ENCODE measurements at regions not wholly inside any gene's neighbourhood (a gene's known extent, or its start where the extent isn't known, plus 50 kb on each side); places are given as distances from the start of the nearest gene placed in this dataset.
A peak's percentile ranks its signal among the peaks of the same experiment; 100 is the strongest.

GRCh38 chr2:181294979-181295378, 162.2 kb upstream of the ITGA4 start:
- peaks cover 64% of the 10 kb centered on the region for H3K36me3 Mint-ChIP-seq (ENCODE audit: low read depth)
- DNase-seq = no peak
- H3K4me3 Mint-ChIP-seq = no peak overlapping the region
- H3K27me3 Mint-ChIP-seq = no peaks in the 10 kb centered on the region
- H3K27ac Mint-ChIP-seq = no peak overlapping the region
- H3K9me3 Mint-ChIP-seq = peaks cover 35% of the 10 kb centered on the region
- H3K4me1 Mint-ChIP-seq = peaks cover 5% of the 10 kb centered on the region
- POLR2A ChIA-PET = no interaction called here
- CTCF ChIA-PET = no interaction called here

GRCh38 chr2:181300600-181301291, 156.4 kb upstream of the ITGA4 start:
- H3K27ac Mint-ChIP-seq = peak overlapping the region; percentile 72
- peak overlapping the region; percentile 55 for H3K4me3 Mint-ChIP-seq
- peaks cover 24% of the 10 kb centered on the region for H3K9me3 Mint-ChIP-seq
- H3K4me1 Mint-ChIP-seq = peaks cover 53% of the 10 kb centered on the region
- ChIA-PET CTCF (interaction anchor here (1.1 to 5.0 kb wide), 3 partner anchors 9 to 196 kb away, joined by 4 to 30 read pairs (median 5); partner anchors contain the start of gene ITGA4), POLR2A (interaction anchor here (0.5 to 4.4 kb wide), 18 partner anchors 11 to 196 kb away, joined by 3 to 43 read pairs (median 4); partner anchors contain the start of gene ITGA4)
- peak; percentile 68 for DNase-seq
- peaks cover 38% of the 10 kb centered on the region for H3K36me3 Mint-ChIP-seq (ENCODE audit: low read depth)
- H3K27me3 Mint-ChIP-seq = no peaks in the 10 kb centered on the region

GRCh38 chr2:181304011-181304844, 153.0 kb upstream of the ITGA4 start:
- POLR2A ChIA-PET = interaction anchor here (0.6 to 11.8 kb wide), 22 partner anchors 9 to 198 kb away, joined by 3 to 611 read pairs (median 6); partner anchors contain the start of gene ITGA4
- Mint-ChIP-seq H3K27ac (peak overlapping the region; percentile 85), H3K4me1 (peaks cover 84% of the 10 kb centered on the region)

GRCh38 chr2:181305301-181306123, 151.7 kb upstream of the ITGA4 start:
- Mint-ChIP-seq H3K4me1 (peaks cover 78% of the 10 kb centered on the region), H3K27ac (peak overlapping the region; percentile 85), H3K36me3 (ENCODE audit: low read depth) (peaks cover 2% of the 10 kb centered on the region), H3K9me3 (no peaks in the 10 kb centered on the region), H3K4me3 (peak overlapping the region; percentile 47), H3K27me3 (no peaks in the 10 kb centered on the region)
- DNase-seq = peak; percentile 72
- POLR2A ChIA-PET = interaction anchor here (0.5 to 11.8 kb wide), 19 partner anchors 8 to 200 kb away, joined by 3 to 611 read pairs (median 6); partner anchors contain the start of gene ITGA4
- CTCF ChIA-PET = interaction anchor here (1.0 to 3.6 kb wide), 6 partner anchors 13 to 201 kb away, joined by 3 to 18 read pairs (median 5); partner anchors contain the start of gene ITGA4

More at GRCh38 chr2:181304011-181304844, 153.0 kb upstream of the ITGA4 start:
- CTCF ChIA-PET = interaction anchor here (0.7 to 5.0 kb wide), 10 partner anchors 8 to 199 kb away, joined by 3 to 30 read pairs (median 4); partner anchors contain the start of gene ITGA4
- H3K27me3 Mint-ChIP-seq = no peaks in the 10 kb centered on the region
- peak overlapping the region; percentile 45 for H3K4me3 Mint-ChIP-seq
- DNase-seq = no peak
- peaks cover 11% of the 10 kb centered on the region for H3K36me3 Mint-ChIP-seq (ENCODE audit: low read depth)
- peaks cover 7% of the 10 kb centered on the region for H3K9me3 Mint-ChIP-seq

- Mint-ChIP-seq H3K9me3 (no peaks in the 10 kb centered on the region), H3K36me3 (ENCODE audit: low read depth) (no peaks in the 10 kb centered on the region), H3K4me1 (peaks cover 69% of the 10 kb centered on the region), H3K27ac (peak overlapping the region; percentile 85), H3K27me3 (no peaks in the 10 kb centered on the region), H3K4me3 (peak overlapping the region; percentile 52)
- ChIA-PET CTCF (interaction anchor here (1.5 to 3.6 kb wide), 4 partner anchors 14 to 160 kb away, joined by 3 to 18 read pairs (median 6); partner anchors contain the start of gene ITGA4), POLR2A (interaction anchor here (0.9 to 11.8 kb wide), 11 partner anchors 83 to 200 kb away, joined by 3 to 611 read pairs (median 17); partner anchors contain the start of gene ITGA4)
- DNase-seq = no peak
Measured at GRCh38 chr2:181306785-181307184, 150.4 kb upstream of the ITGA4 start.

- Mint-ChIP-seq H3K27me3 (no peaks in the 10 kb centered on the region), H3K4me1 (peaks cover 71% of the 10 kb centered on the region), H3K27ac (peak overlapping the region; percentile 85), H3K4me3 (peak overlapping the region; percentile 69), H3K9me3 (no peaks in the 10 kb centered on the region), H3K36me3 (ENCODE audit: low read depth) (no peaks in the 10 kb centered on the region)
- ChIA-PET CTCF (interaction anchor here (0.9 to 7.4 kb wide), 3 partner anchors 150 to 166 kb away, joined by 3 to 59 read pairs (median 8); partner anchors contain the start of gene ITGA4), POLR2A (interaction anchor here (0.9 to 11.8 kb wide), 14 partner anchors 32 to 200 kb away, joined by 3 to 611 read pairs (median 10); partner anchors contain the start of gene ITGA4)
- DNase-seq = no peak
Measured at GRCh38 chr2:181307203-181307991, 149.8 kb upstream of the ITGA4 start.

GRCh38 chr2:181308766-181309515, 148.2 kb upstream of the ITGA4 start:
- Mint-ChIP-seq H3K27me3 (no peaks in the 10 kb centered on the region), H3K36me3 (ENCODE audit: low read depth) (no peaks in the 10 kb centered on the region), H3K4me3 (peak overlapping the region; percentile 71), H3K27ac (peak overlapping the region; percentile 89), H3K9me3 (no peaks in the 10 kb centered on the region), H3K4me1 (peaks cover 77% of the 10 kb centered on the region)
- no peak for DNase-seq
- ChIA-PET CTCF (interaction anchor here (0.7 to 7.4 kb wide), 11 partner anchors 8 to 205 kb away, joined by 3 to 59 read pairs (median 3); partner anchors contain the start of gene ITGA4), POLR2A (interaction anchor here (0.7 to 11.8 kb wide), 22 partner anchors 8 to 329 kb away, joined by 3 to 611 read pairs (median 6); partner anchors contain the start of genes ITGA4 and UBE2E3)

- Mint-ChIP-seq H3K27me3 (no peaks in the 10 kb centered on the region), H3K36me3 (ENCODE audit: low read depth) (no peaks in the 10 kb centered on the region), H3K9me3 (no peaks in the 10 kb centered on the region), H3K4me3 (peak overlapping the region; percentile 71), H3K27ac (peak overlapping the region; percentile 89), H3K4me1 (peaks cover 76% of the 10 kb centered on the region)
- CTCF ChIA-PET = interaction anchor here (0.7 to 7.4 kb wide), 8 partner anchors 9 to 206 kb away, joined by 3 to 59 read pairs (median 3); partner anchors contain the start of gene ITGA4
- POLR2A ChIA-PET = interaction anchor here (0.6 to 11.8 kb wide), 19 partner anchors 9 to 203 kb away, joined by 3 to 611 read pairs (median 6); partner anchors contain the start of gene ITGA4
- DNase-seq = no peak
Measured at GRCh38 chr2:181309586-181309985, 147.6 kb upstream of the ITGA4 start.

GRCh38 chr2:181310967-181311366, 146.2 kb upstream of the ITGA4 start:
- ChIA-PET POLR2A (interaction anchor here (1.0 to 11.8 kb wide), 12 partner anchors 10 to 205 kb away, joined by 3 to 611 read pairs (median 22); partner anchors contain the start of gene ITGA4), CTCF (interaction anchor here (0.6 to 7.4 kb wide), 3 partner anchors 10 to 146 kb away, joined by 3 to 59 read pairs (median 3); partner anchors contain the start of gene ITGA4)
- Mint-ChIP-seq H3K27me3 (no peaks in the 10 kb centered on the region), H3K36me3 (ENCODE audit: low read depth) (no peaks in the 10 kb centered on the region), H3K4me1 (peaks cover 63% of the 10 kb centered on the region), H3K27ac (peak overlapping the region; percentile 20), H3K9me3 (no peaks in the 10 kb centered on the region), H3K4me3 (no peak overlapping the region)
- DNase-seq = no peak

- Mint-ChIP-seq H3K4me3 (peak overlapping the region; percentile 67), H3K27me3 (no peaks in the 10 kb centered on the region)
Measured at GRCh38 chr2:181311837-181312236, 145.3 kb upstream of the ITGA4 start.

More at GRCh38 chr2:181311837-181312236, 145.3 kb upstream of the ITGA4 start:
- H3K9me3 Mint-ChIP-seq = no peaks in the 10 kb centered on the region
- H3K36me3 Mint-ChIP-seq (ENCODE audit: low read depth) = no peaks in the 10 kb centered on the region
- H3K4me1 Mint-ChIP-seq = peaks cover 54% of the 10 kb centered on the region
- peak overlapping the region; percentile 90 for H3K27ac Mint-ChIP-seq
- DNase-seq = peak; percentile 41
- ChIA-PET CTCF (interaction anchor here (0.8 to 7.4 kb wide), 8 partner anchors 8 to 331 kb away, joined by 3 to 59 read pairs (median 4); partner anchors contain the start of genes ITGA4 and UBE2E3), POLR2A (interaction anchor here (0.9 to 11.8 kb wide), 19 partner anchors 8 to 206 kb away, joined by 3 to 611 read pairs (median 9); partner anchors contain the start of gene ITGA4)
